ENCODE measurements at regions not wholly inside any gene's neighbourhood (a gene's known extent, or its start where the extent isn't known, plus 50 kb on each side); places are given as distances from the start of the nearest gene placed in this dataset.

DNA sequence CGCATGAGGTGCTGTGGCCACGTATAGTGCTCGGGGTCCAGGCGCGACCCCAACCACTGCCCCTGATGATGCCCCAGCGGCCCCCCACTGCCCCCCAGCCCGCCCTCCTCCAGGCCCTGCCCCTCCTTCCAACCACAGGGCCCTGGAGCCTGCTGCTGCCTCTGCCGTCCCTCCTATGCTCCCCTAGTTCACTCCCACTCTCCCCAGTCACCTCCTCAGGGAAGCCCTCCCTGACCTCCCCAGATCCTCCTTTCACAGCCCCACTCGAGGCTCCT lies 93.8 kb downstream of the UNCX start:
- Histone ChIP-seq H3K4me3 (no peak overlapping the region), H3K9me3 (no peaks in the 10 kb centered on the region), H3K36me3 (no peaks in the 10 kb centered on the region), H3K27me3 (0 out of 2 replicates have a peak, but pooled peaks cover under 1% of the 10 kb centered on the region)
- DNase-seq = no peak

DNA sequence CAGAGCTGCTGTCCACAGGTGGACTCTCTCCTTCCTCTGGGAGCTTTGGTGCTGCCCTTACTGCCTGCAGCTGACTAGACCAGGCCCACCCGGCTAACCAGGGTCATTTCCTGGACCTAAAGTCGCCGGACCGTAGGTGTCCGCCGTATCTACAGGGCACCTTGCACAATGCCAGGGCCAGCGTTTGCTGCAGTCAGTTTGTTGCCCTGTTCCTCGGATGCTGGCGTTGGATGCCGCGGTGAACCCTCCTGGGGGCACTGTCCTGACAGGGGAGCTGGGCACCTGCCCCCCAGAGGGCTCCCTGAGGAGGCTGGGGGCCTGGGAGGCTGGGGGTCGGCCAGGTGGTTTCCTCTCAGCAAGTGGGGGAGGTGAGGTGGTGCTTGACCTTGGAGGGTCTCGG lies 96.6 kb downstream of the UNCX start:
- Histone ChIP-seq H3K9me3 (no peaks in the 10 kb centered on the region), H3K4me3 (no peak overlapping the region), H3K27me3 (peaks cover 2% of the 10 kb centered on the region; the same call in 1 of the 2 replicates), H3K36me3 (no peaks in the 10 kb centered on the region)
- DNase-seq = no peak

DNA sequence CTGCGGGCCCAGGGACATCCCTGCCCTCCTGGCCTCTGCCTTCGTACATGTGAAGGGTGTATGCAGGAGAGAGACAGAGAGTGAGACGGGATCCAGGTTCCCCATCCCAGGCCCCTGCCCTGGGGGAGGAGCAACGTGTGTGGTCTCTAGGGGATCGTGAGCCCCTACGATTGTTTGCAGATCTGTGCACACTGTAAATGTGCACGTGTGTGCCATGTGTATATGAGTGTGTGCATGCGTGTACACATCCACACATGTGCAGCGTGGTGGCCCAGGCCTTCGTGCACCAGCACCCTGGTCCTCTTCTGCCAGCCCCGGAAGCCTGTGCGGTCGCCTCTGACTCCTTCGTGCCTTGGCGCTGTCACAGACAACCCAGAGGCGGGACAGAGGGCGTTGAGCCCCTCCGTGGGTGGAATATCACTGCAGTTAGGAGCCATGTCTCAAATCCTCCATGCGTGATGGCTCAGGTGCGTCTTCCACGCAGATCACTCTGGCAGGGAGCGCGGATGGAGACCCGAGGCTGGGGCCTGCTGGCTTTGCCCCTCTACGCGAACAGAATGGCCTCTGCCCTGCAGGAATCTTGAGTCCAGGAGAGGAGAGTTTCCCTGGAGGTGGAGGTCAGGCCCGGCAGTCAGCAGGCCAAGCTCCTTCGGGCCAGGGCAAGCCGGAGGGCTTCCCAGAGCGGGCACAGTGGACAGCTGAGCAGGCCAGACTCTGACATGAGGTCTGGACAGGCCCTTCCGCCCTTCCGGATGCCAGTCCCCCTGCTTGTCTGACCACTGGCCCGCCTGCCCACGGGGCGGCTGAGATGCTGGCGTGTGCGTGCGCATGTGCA lies 97.5 kb downstream of the UNCX start:
- DNase-seq = no peak
- Histone ChIP-seq H3K9me3 (no peaks in the 10 kb centered on the region), H3K36me3 (no peaks in the 10 kb centered on the region), H3K4me3 (no peak overlapping the region), H3K27me3 (peaks cover 4% of the 10 kb centered on the region; the same call in 1 of the 2 replicates)

DNA sequence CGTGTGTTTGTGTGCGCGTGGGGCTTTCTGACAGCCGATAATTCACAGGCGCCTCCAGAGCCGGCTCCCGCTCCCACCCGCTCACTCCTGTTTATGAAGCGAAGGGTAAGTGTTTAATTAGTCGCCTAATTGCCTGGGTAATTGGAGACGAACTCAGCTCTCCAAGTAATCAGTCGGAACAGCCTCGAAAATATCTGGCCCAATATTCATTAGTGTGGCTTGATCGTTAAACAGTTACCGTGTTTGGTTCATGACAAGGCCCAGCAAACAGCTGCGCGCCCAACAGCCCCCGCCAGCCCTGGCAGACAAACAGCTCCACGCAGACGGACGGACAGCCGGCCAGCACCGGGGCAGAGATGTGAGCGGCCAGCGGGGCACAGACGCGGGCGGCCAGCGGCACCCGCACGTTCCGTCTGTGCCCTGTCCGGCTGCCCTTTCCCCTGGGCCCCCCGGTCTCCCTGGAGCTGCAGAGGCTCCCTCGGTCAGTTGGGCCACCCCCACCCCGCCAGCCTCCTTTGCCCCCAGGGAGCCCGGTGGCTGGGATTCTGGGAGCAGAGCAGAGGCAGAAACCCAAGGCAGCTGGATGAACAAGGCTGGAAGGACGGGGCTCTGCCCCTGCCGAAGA lies 98.2 kb downstream of the UNCX start:
- DNase-seq = no peak
- no peaks in the 10 kb centered on the region for H3K36me3 ChIP-seq
- H3K27me3 ChIP-seq = peaks cover 6% of the 10 kb centered on the region; the same call in 1 of the 2 replicates
- no peaks in the 10 kb centered on the region; the same call in 1 of the 2 replicates for H3K9me3 ChIP-seq
- H3K4me3 ChIP-seq = no peak overlapping the region

DNA sequence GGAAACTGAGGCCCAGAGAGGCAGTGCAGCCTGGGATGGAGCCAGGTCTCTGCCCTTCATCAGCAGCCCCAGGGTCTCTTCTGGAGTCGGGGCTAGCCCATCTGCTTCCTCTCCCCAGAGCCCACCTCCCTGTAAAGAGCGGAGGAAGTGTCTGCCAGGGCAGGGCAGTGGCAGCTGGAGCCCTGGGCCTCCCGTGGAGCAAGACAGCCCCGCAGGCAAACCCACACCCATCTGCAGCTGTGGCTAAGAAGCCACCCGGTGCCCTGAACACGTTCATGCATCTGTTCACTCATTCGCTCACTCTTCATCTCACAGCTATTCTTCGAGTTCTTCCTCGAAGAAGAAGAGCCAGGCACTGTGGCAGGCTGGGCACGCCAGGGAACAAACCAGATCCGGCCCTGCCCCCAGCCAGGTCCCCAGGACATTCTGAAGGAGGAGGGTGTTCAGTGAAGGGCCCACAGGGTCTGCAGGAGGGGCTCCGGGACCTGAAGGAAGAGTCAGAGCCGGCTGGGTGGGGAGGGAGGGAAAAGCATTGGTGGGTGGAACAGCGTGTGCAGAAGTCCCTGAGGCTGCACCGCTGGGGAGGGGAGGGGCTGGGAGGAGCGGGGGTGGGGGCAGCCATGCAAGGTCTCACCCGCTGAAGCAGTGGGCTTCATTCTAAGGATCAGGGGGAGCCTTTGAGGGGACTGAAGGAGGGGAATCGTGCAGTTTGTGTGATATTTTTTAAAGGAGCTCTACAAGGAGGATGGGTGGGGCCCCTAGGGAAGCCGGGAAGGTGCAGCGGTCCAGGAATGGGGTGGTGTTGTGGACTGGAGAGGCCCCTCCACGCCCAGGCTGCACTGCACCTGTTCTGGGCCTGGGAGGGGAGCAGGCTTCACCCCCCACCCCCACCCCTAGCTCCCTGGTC lies 99.1 kb downstream of the UNCX start:
- no peaks in the 10 kb centered on the region for H3K36me3 ChIP-seq
- no peak overlapping the region for H3K4me3 ChIP-seq
- peaks cover 7% of the 10 kb centered on the region for H3K9me3 ChIP-seq
- no peak for DNase-seq
- H3K27me3 ChIP-seq = peaks cover 6% of the 10 kb centered on the region; the same call in 1 of the 2 replicates

DNA sequence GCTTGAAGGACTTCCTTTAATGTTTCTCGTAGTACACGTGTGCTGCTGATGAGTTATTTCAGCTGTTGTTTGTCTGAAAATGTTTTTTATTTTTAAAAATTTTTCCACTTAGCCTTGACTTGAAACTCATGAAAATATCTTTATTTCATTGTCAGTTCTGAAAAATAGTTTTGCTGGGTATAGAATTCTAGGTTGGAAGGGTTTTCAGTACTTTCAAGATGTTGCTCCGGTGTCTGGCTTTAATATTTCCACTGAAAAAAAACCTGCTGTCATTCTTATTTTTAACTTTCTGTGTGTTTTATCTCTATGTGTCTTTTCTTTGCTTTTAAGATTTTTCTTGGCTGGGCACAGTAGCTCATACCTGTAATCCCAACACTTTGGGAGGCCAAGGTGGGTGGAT lies 103.8 kb downstream of the UNCX start:
- DNase-seq = no peak
- Histone ChIP-seq H3K27me3 (peaks cover 5% of the 10 kb centered on the region; the same call in 1 of the 2 replicates), H3K36me3 (no peaks in the 10 kb centered on the region), H3K9me3 (peaks cover 14% of the 10 kb centered on the region), H3K4me3 (no peak overlapping the region)

DNA sequence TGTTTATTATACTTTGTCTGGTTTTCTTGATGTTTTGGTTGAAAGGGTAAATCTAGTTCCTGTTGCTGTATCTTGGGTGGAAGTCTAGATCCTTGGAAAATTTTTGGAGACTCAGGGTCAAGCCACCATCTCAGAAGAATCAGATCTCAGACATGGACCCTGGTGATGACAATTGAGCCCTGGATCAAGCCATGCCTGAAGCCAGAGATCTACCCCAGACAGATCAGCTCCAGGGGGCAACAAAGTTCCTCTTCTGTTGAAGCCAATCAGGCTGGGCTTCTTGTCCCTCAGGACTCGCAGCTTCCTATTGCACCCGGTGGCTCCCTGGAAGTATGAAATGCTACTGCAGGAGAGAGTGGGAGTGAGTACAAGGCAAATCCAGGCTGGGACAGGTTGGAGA lies 106.9 kb downstream of the UNCX start:
- Histone ChIP-seq H3K36me3 (no peaks in the 10 kb centered on the region), H3K27me3 (peaks cover 4% of the 10 kb centered on the region; the same call in 1 of the 2 replicates), H3K9me3 (peaks cover 14% of the 10 kb centered on the region), H3K4me3 (no peak overlapping the region)
- no peak for DNase-seq

DNA sequence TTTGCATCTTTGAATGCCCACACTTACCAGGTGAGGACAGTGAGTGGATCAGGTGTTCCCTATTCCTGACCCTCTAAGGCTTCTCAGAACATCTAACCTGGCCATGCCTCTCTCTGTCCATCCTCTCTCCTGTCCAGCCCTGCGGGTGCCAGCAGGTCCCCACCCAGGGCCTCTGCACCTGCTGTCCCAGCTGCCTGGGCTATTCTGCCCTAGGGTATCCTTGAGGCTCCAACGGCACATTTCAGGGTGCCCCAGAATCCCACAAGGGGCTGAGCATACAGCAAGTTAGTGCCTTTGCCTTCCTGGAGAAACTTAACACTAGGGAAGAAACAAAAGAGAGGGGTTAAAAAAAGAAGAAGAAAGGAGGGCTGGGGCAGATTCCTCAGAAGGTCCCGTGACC lies 107.4 kb downstream of the UNCX start:
- Histone ChIP-seq H3K4me3 (no peak overlapping the region), H3K36me3 (no peaks in the 10 kb centered on the region), H3K9me3 (peaks cover 14% of the 10 kb centered on the region), H3K27me3 (peaks cover 2% of the 10 kb centered on the region; the same call in 1 of the 2 replicates)
- no peak for DNase-seq

DNA sequence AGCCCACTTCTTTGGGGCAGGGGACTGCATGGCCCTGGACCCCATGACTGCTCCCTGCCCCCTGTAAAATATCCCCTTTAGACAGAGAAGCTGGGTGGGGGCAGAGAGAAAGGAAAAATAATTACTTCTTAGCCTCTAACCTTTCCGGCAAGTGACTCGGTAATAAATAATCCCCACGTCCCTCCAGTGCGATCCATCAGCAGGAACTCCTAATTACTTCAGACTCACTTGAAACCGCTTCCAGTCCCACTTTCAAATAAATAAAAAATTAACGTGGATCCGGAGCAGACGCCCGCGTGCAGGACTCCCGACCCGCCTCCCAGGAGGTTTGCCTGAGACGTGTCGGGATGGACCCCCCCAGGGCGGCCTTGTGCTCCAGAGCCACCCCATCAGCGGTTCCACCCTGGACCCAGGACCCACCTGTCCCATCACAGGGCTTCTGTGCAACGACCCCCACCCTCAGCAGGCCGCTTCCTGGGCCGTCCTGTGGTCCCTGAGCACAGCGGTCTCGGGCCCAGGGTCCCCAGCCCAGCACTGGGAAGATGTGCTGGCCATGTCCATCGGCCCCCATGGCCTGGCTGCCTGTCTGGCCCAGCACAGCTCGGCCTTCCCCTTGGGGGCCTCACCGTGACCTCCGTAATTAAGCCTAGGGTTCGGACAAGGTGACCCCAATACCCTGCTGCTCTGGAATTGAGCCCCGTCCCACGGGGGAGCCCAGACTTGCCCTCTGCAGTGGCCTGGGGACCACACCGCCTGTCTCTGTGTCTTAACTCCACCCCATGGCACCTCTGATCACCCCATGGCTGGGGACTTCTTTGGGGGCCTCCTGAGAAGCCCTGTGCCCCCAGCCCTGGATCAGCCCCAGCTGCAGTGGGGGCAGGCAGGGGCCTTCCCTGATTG lies 108.0 kb downstream of the UNCX start:
- H3K27me3 ChIP-seq = no peaks in the 10 kb centered on the region
- no peak for DNase-seq
- no peaks in the 10 kb centered on the region for H3K36me3 ChIP-seq
- no peak overlapping the region for H3K4me3 ChIP-seq
- peaks cover 14% of the 10 kb centered on the region for H3K9me3 ChIP-seq

DNA sequence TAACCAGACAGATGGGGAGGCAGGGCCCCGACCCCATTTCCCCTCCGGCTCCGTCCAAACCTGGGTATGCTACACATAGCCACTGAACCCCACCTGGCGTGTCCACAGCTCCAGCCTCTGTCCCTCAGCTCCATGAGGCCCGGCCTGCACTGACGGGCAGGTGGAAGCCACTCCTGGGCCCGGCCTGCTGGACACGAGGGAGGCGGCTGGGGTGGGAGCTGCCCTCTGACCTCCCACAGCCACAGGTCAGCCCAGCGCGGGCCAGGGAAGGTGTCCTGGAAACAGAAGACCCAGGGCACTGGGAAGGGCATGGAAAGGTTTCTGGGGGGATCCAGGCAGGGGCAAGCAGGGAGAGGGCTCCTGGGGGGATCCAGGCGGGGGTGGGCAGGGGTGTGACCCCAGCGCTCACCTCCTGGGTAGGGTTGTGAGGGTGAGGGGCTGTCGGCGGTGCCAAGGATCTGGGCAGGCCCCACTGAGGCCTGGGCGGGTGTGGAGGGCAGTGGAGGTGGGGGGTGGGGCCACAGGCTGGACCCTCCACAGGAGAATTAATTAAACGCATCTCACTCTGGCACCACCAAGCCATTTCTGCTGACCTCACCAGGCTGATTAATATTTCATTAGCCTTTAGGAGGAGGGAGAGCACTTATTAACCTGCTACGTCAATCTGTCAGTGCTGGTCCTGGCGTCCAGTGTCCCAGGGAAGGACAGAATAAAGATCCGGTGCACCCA lies 108.9 kb downstream of the UNCX start:
- no peak overlapping the region for H3K4me3 ChIP-seq
- no peaks in the 10 kb centered on the region for H3K27me3 ChIP-seq
- no peaks in the 10 kb centered on the region for H3K36me3 ChIP-seq
- peaks cover 10% of the 10 kb centered on the region; the same call in 1 of the 2 replicates for H3K9me3 ChIP-seq
- DNase-seq = no peak

DNA sequence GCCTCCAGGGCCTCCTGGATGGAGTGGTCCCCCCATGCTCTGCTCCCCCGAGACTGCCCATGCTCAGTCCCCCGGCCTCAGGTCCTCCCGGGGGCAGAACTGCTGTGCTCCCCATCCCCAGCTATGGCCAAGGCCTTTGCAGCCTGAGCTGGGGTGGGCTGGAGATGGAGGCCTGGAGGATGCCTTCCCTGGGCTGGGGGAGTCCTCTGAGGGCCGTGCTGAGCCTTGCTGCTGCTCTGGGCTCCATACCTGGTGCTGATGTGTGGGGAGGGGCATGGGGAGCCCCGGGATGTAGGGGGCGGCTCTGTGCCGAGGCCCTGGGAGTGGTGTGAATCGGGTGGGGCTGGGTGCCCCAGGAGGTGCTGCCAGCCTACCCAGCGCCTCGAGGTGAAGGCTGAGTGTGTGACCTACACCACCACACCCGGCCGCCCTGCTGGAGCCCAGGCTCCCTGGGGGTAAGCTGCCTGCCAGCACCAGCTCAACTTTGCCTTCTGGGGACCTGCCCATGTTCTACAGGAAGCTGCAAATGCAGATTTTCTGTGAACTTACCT lies 109.5 kb downstream of the UNCX start:
- no peak for DNase-seq
- Histone ChIP-seq H3K9me3 (peaks cover 6% of the 10 kb centered on the region; the same call in 1 of the 2 replicates), H3K4me3 (no peak overlapping the region), H3K36me3 (no peaks in the 10 kb centered on the region), H3K27me3 (no peaks in the 10 kb centered on the region)

DNA sequence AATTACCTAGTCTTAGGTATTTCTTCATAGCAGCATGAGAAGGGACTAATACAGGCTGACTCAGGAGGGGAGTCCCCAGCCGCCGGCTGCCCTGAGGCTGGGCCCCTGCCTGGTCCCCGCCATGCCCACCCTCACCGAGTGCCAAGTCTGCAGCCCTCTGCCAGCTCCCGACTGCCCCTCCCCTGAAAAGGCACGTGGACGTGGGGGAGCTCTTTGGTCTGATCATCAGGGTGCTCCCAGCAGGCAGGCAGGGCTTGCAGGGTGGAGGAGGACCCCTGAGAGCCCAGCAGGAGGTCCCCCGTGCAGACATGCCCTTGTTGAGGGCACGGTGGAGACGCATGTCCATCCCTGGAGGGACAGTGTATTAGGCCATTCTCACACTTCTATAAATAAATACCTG lies 110.9 kb downstream of the UNCX start:
- no peak for DNase-seq
- Histone ChIP-seq H3K9me3 (no peaks in the 10 kb centered on the region), H3K4me3 (no peak overlapping the region), H3K27me3 (no peaks in the 10 kb centered on the region), H3K36me3 (no peaks in the 10 kb centered on the region)

DNA sequence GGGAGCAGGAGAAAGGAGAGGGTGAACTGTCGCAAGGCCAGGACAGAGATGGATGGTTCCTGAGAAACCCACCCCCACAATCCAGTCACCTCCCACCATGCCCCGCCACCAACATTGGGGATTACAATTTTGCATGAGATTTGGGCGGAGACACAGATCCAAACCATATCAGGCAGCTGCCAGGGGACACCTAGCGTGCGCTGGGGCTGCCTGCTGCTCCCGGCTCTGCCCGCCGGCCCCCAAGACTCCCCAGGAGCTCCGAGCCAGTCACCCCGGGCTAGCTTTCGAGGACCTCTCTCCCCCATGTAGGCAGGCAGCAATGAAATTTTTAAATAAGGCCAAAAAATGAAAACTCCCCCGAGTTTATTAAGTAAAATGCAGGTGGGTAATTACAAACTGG lies 111.7 kb downstream of the UNCX start:
- no peak for DNase-seq
- H3K27me3 ChIP-seq = no peaks in the 10 kb centered on the region
- H3K4me3 ChIP-seq = no peak overlapping the region
- no peaks in the 10 kb centered on the region for H3K36me3 ChIP-seq
- H3K9me3 ChIP-seq = no peaks in the 10 kb centered on the region

DNA sequence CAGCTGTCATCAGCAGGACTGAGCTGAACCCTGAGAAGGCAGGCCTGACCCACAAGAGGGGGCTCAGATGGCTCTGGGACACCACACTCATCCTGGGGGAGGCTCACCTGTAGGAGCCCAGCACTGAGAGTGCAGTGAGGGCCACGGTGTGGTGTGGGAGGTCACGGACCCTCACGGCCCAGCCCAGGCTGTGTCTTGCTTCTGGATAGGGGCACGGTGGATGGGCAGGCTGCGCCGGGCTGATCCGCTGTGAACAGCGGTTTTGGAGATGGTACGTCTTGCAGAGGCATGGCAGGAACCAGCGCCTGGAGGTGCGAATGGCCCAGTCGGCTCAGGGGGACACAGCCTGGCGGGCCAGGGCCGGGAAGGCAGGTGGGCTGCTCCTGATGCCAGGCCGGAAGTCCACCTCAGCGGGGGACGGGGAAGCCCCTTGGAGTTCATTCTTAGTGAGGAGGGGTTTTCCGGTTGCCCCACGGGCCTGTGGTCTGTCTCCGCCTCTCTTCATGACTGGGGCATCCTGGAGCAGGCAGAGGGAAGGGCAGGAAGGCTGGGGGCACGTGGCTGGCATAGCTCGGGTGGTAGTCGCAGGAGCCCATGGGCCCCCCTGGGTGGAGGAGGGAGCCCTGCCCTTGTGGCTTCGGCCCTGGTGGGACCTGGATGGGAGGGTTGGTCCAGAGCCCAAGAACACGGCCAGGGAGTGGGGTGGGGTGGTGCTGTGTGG lies 112.5 kb downstream of the UNCX start:
- no peaks in the 10 kb centered on the region for H3K36me3 ChIP-seq
- no peak overlapping the region for H3K4me3 ChIP-seq
- no peaks in the 10 kb centered on the region for H3K27me3 ChIP-seq

More for the DNA sequence above, 112.5 kb downstream of the UNCX start:
- no peaks in the 10 kb centered on the region for H3K9me3 ChIP-seq
- DNase-seq = no peak

Measured in MG63 (cell line).